BJ (cell line): ENCODE measurements at regions not wholly inside any gene's neighbourhood (a gene's known extent, or its start where the extent isn't known, plus 50 kb on each side); places are given as distances from the start of the nearest gene placed in this dataset.
"Not testable (repeated sequence)": the region's sequence is repeated elsewhere in the genome, so short reads cannot be mapped to it uniquely, and the experiment has no call there.

Experiments used
- CTCF ChIA-PET: fragments of 350-600 bp; formaldehyde crosslinking; extraction: SDS; loops from one replicate; lab custom pipeline; 2021; ENCODE audit warnings: antibody characterized with exemption, inconsistent platforms; lab: Yijun Ruan, JAX
- POLR2A ChIA-PET: fragments of 300-600 bp; sonication (Branson Sonifier 250); formaldehyde crosslinking; extraction: SDS; loops from one replicate; lab custom pipeline; 2021; ENCODE audit warnings: antibody characterized with exemption; lab: Charles Lee
- DNase-seq: peaks from one replicate; pipeline ENCODE4 v3.0.0-alpha.2; 2011; ENCODE audit warnings: low read depth
- H3K27me3 ChIP-seq: 2 replicates; pipeline ENCODE4 v1.6.0; 2011; ENCODE audit warnings: low read length; ENCODE audit not compliant: control insufficient read depth, insufficient read depth
- H3K36me3 ChIP-seq: 2 replicates; pipeline ENCODE4 v1.5.1; 2011; ENCODE audit warnings: low read length; ENCODE audit not compliant: control insufficient read depth, insufficient read depth
- H3K4me3 ChIP-seq: 2 replicates; pipeline ENCODE4 v1.5.1; 2011; ENCODE audit warnings: low read depth, mild to moderate bottlenecking, control low read depth, low read length
- CTCF ChIP-seq: IDR thresholded peaks from 2 replicates; pipeline ENCODE4 v1.5.1; 2011; ENCODE audit warnings: low read depth, mild to moderate bottlenecking, control low read depth, inconsistent platforms, low read length, moderate library complexity; ENCODE audit not compliant: insufficient read depth

DNA sequence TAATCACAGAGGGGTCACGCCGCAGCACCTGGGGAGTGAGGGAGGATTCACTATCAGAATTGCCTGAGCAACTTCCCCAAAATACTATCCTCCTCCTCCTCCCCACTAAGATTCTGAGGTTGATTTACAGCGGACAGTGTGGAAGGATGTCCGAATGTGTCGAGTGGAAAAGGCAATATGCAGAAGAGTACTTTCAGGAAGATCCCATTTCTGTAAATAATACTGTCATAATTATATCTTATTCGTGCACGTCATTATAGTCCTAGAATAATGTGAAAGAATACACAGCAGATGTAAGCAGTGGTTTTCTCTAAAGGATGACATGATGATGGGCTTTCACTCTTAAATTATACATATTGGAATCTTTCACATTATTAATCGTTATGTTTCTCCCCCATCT is 149.8 kb upstream of the NOCT start:
- TF ChIP-seq CTCF: no peak
- no peak for DNase-seq
- peaks cover 4% of the 10 kb centered on the region for H3K27me3 ChIP-seq
- no peaks in the 10 kb centered on the region for H3K36me3 ChIP-seq
- ChIA-PET POLR2A (no interaction called here), CTCF (interaction anchor here (1.2 kb wide), 1 partner anchor 184 kb away, joined by 3 read pairs; no protein-coding TSS in a partner anchor)
- no peak overlapping the region for H3K4me3 ChIP-seq

GRCh38 chr4:138864961-138865720 is 150.4 kb upstream of the NOCT start:
- H3K27me3 ChIP-seq: peaks cover 4% of the 10 kb centered on the region
- DNase-seq: no peak
- H3K36me3 ChIP-seq: no peaks in the 10 kb centered on the region
- no peak for TF ChIP-seq CTCF
- no peak overlapping the region for H3K4me3 ChIP-seq
- POLR2A ChIA-PET: no interaction called here
- CTCF ChIA-PET: interaction anchor here (1.2 kb wide), 1 partner anchor 14 kb away, joined by 3 read pairs; no protein-coding TSS in a partner anchor

GRCh38 chr4:138863160-138863559 is 152.4 kb upstream of the NOCT start:
- TF ChIP-seq CTCF: no peak
- H3K4me3 ChIP-seq: no peak overlapping the region
- no peaks in the 10 kb centered on the region for H3K36me3 ChIP-seq
- DNase-seq: no peak
- ChIA-PET POLR2A (interaction anchor here (0.7 kb wide), 1 partner anchor 17 kb away, joined by 3 read pairs; no protein-coding TSS in a partner anchor), CTCF (interaction anchor here (2.8 kb wide), 1 partner anchor 8 kb away, joined by 13 read pairs; no protein-coding TSS in a partner anchor)
- H3K27me3 ChIP-seq: peaks cover 3% of the 10 kb centered on the region

GRCh38 chr4:138861135-138861534 is 154.4 kb upstream of the NOCT start:
- no peak for DNase-seq
- TF ChIP-seq CTCF: no peak
- Histone ChIP-seq H3K27me3 (peaks cover 2% of the 10 kb centered on the region), H3K4me3 (no peak overlapping the region), H3K36me3 (no peaks in the 10 kb centered on the region)
- ChIA-PET CTCF (interaction anchor here (2.8 kb wide), 1 partner anchor 10 kb away, joined by 13 read pairs; no protein-coding TSS in a partner anchor), POLR2A (interaction anchor here (0.6 kb wide), 1 partner anchor 8 kb away, joined by 27 read pairs; no protein-coding TSS in a partner anchor)

- H3K36me3 ChIP-seq, H3K4me3 ChIP-seq, CTCF ChIA-PET, H3K27me3 ChIP-seq, POLR2A ChIA-PET, DNase-seq: not testable (repeated sequence)
Measured at GRCh38 chr4:138860357-138860756, 155.2 kb upstream of the NOCT start.
